ENCODE measurements at regions not wholly inside any gene's neighbourhood (a gene's known extent, or its start where the extent isn't known, plus 50 kb on each side); places are given as distances from the start of the nearest gene placed in this dataset.

GRCh38 chr5:120917214-120917758, 453.2 kb downstream of the PRR16 start:
- no peak for TF ChIP-seq CTCF (IDR thresholded peaks at IDR 0.05)
- no peak for TF ChIP-seq EZH2 (IDR thresholded peaks at IDR 0.05)

Measured in neural progenitor cell (in vitro differentiated cells).